ENCODE measurements at regions not wholly inside any gene's neighbourhood (a gene's known extent, or its start where the extent isn't known, plus 50 kb on each side); places are given as distances from the start of the nearest gene placed in this dataset.

DNA sequence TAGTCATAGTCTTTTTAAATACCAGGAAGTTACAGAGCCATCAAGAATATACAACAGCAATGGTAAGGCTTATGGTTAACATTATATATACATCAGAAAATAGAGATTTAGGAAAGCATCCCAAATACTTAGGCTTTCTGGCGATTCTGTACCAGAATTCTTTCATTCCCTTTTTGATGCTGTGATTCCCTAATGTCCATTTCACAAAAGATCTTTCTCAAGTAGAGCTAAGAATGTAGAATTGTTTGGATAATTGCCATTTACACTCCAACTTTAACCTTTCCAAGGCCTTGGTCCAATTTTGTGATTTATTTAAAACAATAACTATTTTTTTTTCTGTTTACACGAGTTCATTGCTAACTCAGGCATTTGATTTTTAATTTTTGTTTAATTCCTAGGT, 422.2 kb downstream of the MTX2 start:
- TF ChIP-seq, protein P1, sequence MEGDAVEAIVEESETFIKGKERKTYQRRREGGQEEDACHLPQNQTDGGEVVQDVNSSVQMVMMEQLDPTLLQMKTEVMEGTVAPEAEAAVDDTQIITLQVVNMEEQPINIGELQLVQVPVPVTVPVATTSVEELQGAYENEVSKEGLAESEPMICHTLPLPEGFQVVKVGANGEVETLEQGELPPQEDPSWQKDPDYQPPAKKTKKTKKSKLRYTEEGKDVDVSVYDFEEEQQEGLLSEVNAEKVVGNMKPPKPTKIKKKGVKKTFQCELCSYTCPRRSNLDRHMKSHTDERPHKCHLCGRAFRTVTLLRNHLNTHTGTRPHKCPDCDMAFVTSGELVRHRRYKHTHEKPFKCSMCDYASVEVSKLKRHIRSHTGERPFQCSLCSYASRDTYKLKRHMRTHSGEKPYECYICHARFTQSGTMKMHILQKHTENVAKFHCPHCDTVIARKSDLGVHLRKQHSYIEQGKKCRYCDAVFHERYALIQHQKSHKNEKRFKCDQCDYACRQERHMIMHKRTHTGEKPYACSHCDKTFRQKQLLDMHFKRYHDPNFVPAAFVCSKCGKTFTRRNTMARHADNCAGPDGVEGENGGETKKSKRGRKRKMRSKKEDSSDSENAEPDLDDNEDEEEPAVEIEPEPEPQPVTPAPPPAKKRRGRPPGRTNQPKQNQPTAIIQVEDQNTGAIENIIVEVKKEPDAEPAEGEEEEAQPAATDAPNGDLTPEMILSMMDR (conservative IDR thresholded peaks at IDR 0.05; ENCODE audit: low read depth, low read length) = no peak
- no peak for TF ChIP-seq EZH2 (IDR thresholded peaks at IDR 0.05; ENCODE audit: low read length, unreplicated experiment)
- TF ChIP-seq EZH2phosphoT487 (IDR thresholded peaks at IDR 0.05; ENCODE audit: borderline replicate concordance, low read length) = no peak
